ENCODE measurements at regions not wholly inside any gene's neighbourhood (a gene's known extent, or its start where the extent isn't known, plus 50 kb on each side); places are given as distances from the start of the nearest gene placed in this dataset.
A peak's percentile ranks its signal among the peaks of the same experiment; 100 is the strongest.

DNA sequence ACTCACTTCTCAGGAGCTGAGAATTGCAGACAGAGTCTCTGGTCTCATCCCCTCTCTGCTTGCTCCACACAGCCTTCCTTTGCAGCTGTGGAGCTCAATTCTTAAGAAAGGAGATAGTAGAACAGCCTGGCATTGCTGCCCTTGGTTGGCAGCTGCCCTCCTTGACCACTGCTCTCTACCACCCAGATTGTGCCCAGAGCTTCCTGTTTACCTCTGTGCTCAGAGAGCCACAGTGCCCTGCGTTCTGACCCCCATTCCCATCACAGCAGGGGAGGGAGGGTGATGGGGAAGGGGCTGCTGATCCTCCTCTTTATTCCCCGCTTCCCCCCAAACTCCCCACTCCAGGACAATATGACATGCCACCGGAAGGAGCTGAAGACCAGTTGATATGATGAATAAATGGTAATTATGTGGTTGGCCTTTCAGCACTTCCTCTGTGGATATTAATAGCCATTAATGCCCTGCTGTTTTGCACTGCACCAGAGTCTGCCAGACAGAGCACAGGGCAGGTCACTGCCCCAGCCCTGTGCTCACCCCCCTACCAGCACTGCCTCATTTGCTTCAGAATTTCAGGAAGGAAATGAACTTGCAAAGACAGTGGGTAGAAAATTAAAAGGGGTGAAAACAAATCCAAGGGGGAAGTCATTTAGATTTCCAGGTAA is 426.8 kb upstream of the CADM1 start:
- peak overlapping the region in 1 of 4 donors; percentile 13 for H3K27ac ChIP-seq
- DNase-seq (ENCODE audit: low spot score in 2 of 2): no peak
- TF ChIP-seq, protein P1, sequence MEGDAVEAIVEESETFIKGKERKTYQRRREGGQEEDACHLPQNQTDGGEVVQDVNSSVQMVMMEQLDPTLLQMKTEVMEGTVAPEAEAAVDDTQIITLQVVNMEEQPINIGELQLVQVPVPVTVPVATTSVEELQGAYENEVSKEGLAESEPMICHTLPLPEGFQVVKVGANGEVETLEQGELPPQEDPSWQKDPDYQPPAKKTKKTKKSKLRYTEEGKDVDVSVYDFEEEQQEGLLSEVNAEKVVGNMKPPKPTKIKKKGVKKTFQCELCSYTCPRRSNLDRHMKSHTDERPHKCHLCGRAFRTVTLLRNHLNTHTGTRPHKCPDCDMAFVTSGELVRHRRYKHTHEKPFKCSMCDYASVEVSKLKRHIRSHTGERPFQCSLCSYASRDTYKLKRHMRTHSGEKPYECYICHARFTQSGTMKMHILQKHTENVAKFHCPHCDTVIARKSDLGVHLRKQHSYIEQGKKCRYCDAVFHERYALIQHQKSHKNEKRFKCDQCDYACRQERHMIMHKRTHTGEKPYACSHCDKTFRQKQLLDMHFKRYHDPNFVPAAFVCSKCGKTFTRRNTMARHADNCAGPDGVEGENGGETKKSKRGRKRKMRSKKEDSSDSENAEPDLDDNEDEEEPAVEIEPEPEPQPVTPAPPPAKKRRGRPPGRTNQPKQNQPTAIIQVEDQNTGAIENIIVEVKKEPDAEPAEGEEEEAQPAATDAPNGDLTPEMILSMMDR (IDR thresholded peaks at IDR 0.05): no peak
- peak in 1 of 2 donors; percentile 32 for TF ChIP-seq EP300 (IDR thresholded peaks at IDR 0.05)

DNA sequence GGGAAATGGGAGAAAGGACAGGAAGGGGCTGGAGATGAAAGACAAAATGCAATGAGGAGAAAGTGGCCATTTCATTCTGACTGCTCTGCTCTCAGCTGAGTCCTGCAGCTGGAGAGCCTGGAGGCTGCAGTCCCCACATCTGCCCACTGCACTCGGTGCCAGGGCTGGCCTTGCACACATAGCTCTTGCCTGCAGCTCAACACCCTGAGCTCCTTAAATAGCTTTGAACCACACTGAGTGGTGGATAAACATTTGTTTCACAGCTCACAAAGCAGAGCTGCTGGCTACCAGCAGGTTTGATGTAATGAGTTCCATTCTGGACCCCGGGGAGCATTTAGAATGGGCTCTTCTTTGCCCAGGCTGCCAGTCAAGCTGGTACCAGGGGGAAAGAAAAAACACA is 426.1 kb upstream of the CADM1 start:
- Histone ChIP-seq H3K27ac (no peak overlapping the region), H3K4me3 (no peak overlapping the region), H3K9me3 (no peaks in the 10 kb centered on the region), H3K36me3 (no peaks in the 10 kb centered on the region), H3K27me3 (no peaks in the 10 kb centered on the region), H3K4me1 (peaks cover 0 to 21% (median 9%) of the 10 kb centered on the region in 4 donors)
- DNase-seq (ENCODE audit: low spot score in 2 of 2): no peak
- TF ChIP-seq, protein P1 (IDR thresholded peaks at IDR 0.05): no peak
- TF ChIP-seq EP300 (IDR thresholded peaks at IDR 0.05) (no peak), POLR2A (IDR thresholded peaks at IDR 0.05) (no peak)
- WGBS, 2 donors: 24 to 42% methylated on average over 2 of the region's 2 CpGs

More for the DNA sequence above, 426.8 kb upstream of the CADM1 start:
- Histone ChIP-seq H3K36me3 (no peaks in the 10 kb centered on the region), H3K9me3 (no peaks in the 10 kb centered on the region), H3K27me3 (no peaks in the 10 kb centered on the region), H3K4me1 (peaks cover 0 to 21% (median 9%) of the 10 kb centered on the region in 4 donors), H3K4me3 (no peak overlapping the region)
- 33 to 42% methylated on average over 3 of the region's 3 CpGs for WGBS, 2 donors

DNA sequence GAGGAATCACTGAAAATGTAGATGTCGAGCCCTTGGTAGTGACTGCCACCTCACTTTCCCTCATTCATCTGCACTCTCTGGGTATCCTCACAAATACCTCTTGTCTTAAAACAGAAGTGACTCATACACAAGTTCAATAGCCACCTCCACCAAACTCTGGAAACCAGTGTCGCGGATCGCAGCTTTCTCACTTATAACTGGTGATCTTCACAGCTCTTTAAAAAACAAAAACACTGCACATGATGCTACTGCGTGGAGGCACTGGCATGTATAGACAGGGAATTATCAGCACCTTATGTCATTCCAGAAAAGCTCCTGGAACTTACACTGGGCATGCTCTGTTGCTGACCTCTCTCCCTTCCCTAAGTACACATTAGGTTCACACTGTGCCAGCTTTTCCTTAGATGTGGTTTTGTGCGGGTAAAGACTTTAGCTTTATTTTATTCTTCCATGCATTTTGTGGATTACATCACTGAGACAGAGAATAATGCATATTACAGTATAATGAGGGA is 425.5 kb upstream of the CADM1 start:
- 67 to 78% methylated on average over 6 of the region's 6 CpGs for WGBS, 2 donors
- TF ChIP-seq EP300 (IDR thresholded peaks at IDR 0.05) (no peak), POLR2A (IDR thresholded peaks at IDR 0.05) (no peak)
- TF ChIP-seq, protein P1 (IDR thresholded peaks at IDR 0.05): no peak
- no peak for DNase-seq (ENCODE audit: low spot score in 2 of 2)
- no peaks in the 10 kb centered on the region for H3K9me3 ChIP-seq
- H3K4me1 ChIP-seq: peaks cover 0 to 21% (median 9%) of the 10 kb centered on the region in 4 donors
- H3K36me3 ChIP-seq: no peaks in the 10 kb centered on the region
- H3K27me3 ChIP-seq: no peaks in the 10 kb centered on the region
- no peak overlapping the region for H3K27ac ChIP-seq
- no peak overlapping the region for H3K4me3 ChIP-seq

DNA sequence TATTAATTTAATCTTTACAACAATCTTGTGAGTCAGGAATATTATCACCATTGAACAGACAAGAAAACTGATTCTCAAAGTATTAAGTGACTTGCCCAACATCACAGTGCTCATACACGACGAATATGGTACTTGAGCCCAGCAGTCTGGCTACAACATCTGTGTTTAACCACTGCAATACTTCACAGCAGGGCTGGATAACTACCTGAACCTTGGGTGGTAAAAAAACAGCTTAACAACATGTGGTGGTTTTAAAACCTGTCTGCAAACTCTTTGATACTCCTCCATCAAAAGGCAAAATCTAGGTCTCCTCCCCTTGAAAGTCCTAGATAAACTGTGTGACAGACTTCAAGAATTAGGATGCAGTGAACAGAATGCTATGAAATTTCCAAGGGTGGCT is 424.6 kb upstream of the CADM1 start:
- no peak for DNase-seq (ENCODE audit: low spot score in 2 of 2)
- no peaks in the 10 kb centered on the region for H3K27me3 ChIP-seq
- WGBS, 2 donors: 76 to 81% methylated on average over 2 of the region's 2 CpGs
- no peak overlapping the region for H3K4me3 ChIP-seq
- TF ChIP-seq POLR2A (IDR thresholded peaks at IDR 0.05) (no peak), EP300 (IDR thresholded peaks at IDR 0.05) (no peak)
- TF ChIP-seq, protein P1 (IDR thresholded peaks at IDR 0.05): no peak
- peaks cover 0 to 21% (median 9%) of the 10 kb centered on the region in 4 donors for H3K4me1 ChIP-seq
- no peaks in the 10 kb centered on the region for H3K9me3 ChIP-seq
- no peak overlapping the region for H3K27ac ChIP-seq
- no peaks in the 10 kb centered on the region for H3K36me3 ChIP-seq

DNA sequence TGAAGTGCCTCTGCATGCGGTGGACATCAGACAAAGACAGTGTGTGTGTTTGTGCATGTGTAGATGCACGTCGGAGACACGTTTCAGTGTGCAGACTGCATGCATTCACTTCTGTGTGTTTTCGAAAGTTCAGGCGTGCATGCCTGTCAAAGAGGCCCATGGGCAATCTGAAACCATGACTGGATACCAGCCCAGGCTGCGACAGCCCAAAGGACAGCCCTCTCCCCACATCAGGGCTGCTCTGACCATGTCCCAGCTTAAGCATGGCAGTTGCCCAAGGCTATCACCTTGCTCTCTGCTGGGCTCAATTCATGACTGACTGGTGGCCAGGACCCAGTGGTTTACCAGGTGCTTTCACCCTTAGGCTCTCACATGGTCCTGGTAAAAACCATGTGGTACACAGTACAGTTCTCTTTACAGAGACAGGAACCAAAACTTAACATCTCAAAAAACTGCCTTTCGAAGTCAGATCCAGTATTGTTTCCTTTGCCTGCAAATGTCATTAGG is 423.7 kb upstream of the CADM1 start:
- H3K4me3 ChIP-seq: no peak overlapping the region
- H3K27me3 ChIP-seq: no peaks in the 10 kb centered on the region
- TF ChIP-seq EP300 (IDR thresholded peaks at IDR 0.05) (no peak), POLR2A (IDR thresholded peaks at IDR 0.05) (no peak)
- TF ChIP-seq, protein P1 (IDR thresholded peaks at IDR 0.05): no peak
- H3K9me3 ChIP-seq: no peaks in the 10 kb centered on the region
- H3K27ac ChIP-seq: no peak overlapping the region
- no peak for DNase-seq (ENCODE audit: low spot score in 2 of 2)
- H3K4me1 ChIP-seq: peaks cover 0 to 21% (median 9%) of the 10 kb centered on the region in 4 donors
- 84 to 91% methylated on average over 7 to 8 of the region's 8 CpGs for WGBS, 2 donors
- no peaks in the 10 kb centered on the region for H3K36me3 ChIP-seq
